Epithelial cell of prostate (primary cell): ENCODE measurements at regions not wholly inside any gene's neighbourhood (a gene's known extent, or its start where the extent isn't known, plus 50 kb on each side); places are given as distances from the start of the nearest gene placed in this dataset.
"Not testable (repeated sequence)": the region's sequence is repeated elsewhere in the genome, so short reads cannot be mapped to it uniquely, and the experiment has no call there.

Experiments used
- DNase-seq: peaks from one replicate; pipeline ENCODE4 v3.0.0-alpha.2; 2011; ENCODE audit warnings: low read depth, low spot score
- H3K27ac ChIP-seq: fragments of 450-650 bp; 2 replicates; pipeline ENCODE4 v1.5.1; 2017; ENCODE audit warnings: mild to moderate bottlenecking

- H3K27ac ChIP-seq, result no peak overlapping the region
- no peak for DNase-seq
Observed at GRCh38 chr14:105951399-105951798, 425.0 kb downstream of the TMEM121 start.

DNA sequence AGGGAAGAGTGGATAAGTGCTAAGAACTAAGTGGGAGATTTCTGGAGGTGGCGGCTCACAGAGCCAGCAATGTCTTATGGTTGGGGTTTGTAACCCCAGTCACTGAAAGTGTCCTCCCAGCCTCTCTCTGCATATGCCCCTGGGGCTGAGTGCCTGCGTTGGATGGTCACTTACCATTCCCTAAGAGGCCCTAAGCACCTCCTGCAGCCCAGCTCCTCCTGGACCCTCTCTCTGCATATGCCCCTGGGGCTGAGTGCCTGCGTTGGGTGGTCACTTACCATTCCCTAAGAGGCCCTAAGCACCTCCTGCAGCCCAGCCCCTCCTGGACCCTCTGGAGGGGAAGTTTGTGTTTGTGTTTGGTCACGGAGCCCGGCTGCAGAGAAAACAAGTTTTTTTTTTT is 425.8 kb downstream of the TMEM121 start:
- H3K27ac ChIP-seq, result no peak overlapping the region
- DNase-seq, result no peak

GRCh38 chr14:105952826-105953225 is 426.4 kb downstream of the TMEM121 start:
- no peak for DNase-seq
- H3K27ac ChIP-seq, result no peak overlapping the region

GRCh38 chr14:105961625-105962024 is 435.2 kb downstream of the TMEM121 start:
- not testable (repeated sequence) for H3K27ac ChIP-seq, DNase-seq

DNA sequence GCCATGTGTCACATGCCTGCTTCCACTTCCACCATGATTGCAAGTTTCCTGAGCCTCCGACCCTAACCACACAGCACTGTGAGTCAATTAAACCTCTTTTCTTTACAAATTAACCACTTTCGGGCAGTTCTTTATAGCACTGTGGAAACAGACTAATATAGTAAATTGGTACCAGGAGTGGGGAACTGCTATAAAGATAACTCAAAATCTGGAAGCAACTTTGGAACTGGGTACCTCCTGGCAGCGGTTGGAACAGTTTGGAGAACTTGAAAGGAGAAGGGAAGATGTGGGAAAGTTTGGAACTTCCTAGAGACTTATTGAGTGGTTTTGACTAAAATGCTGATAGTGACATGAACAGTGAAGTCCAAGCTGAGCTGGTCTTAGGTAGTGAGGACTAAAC is 436.1 kb downstream of the TMEM121 start:
- no peak overlapping the region for H3K27ac ChIP-seq
- no peak for DNase-seq

DNA sequence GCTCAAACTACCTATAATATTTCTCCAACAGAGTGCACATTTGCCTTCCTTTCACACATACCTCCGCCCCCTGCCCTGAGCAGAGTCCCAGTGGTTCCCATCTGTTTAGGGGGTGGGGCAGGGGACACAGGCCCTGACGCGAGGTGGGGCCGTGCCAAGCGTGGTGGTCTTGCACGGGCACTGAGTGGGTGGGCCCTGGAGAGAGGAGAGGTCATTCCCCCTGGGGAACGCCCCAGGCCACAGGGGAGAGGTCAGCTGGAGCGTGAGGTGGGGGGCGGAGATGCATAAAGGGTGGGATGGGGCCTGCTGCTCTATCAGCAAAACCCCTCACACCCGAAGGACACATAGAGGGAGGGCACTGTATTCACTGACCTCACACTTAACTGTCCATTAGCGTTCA is 441.9 kb downstream of the TMEM121 start:
- no peak overlapping the region for H3K27ac ChIP-seq
- no peak for DNase-seq

- not testable (repeated sequence) for DNase-seq, H3K27ac ChIP-seq
Observed at GRCh38 chr14:105969026-105969425, 442.6 kb downstream of the TMEM121 start.

DNA sequence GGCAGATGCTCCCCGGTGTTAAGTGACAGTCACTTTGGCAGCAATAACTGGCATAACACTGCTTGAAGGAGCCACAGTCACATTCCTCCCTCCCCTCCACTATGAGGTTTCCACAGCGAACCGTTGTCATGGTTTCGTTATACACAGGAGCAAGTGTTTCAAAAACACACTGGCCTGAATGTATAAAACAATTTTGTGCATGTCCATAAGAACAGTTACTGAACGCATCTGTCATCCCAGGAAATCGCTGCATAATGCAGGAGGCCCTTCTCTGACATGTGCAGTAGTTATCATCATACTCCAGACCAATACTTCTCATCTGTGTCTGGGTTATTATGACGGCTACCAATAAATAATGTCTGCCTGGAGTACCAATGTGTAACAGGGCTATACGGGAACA is 444.4 kb downstream of the TMEM121 start:
- DNase-seq, H3K27ac ChIP-seq: not testable (repeated sequence)

DNA sequence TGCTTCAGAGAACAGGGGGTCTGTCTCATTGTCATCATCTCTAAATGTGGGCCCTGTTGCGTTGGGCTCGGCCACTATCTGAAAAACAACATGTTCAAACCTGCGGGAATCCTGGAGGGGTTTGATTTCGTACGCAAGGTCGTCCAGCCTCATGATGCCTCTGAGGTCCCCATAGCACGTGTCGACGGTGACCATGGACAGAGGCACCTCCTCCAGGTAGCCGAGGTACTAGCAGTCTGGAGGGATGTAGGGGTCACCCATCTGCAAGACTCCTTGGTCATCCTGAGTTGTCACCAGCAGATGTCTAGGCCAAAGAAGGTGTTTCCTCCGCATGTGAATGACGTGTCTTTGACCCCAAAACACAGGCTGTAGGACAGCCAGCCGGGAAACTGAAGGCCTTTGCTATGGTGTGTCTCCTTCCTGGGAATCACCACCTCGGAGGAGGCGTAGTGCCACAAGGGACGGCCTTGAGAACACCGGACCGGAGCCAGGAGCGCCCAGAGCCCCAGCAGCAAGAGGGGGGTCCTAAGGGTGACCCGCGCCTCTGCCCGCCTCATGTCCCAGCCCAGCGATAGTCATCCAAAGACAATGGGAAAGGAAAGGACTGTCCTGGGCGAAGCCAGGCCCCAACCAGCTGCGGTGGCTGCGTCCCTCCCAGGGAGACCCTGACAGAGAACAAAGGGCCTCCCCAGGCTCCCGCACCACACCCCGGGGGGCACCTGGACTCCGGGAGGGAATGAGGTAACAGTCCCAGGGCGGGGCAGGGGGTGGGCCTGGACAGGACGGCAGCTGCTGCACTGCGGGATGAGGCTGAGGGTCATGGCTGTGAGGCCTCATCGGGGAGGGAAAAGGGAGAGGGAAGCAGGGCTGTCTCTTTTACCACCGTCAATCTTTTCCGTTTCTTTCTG is 445.5 kb downstream of the TMEM121 start:
- no peak for DNase-seq
- no peak overlapping the region for H3K27ac ChIP-seq

- no peak for DNase-seq
- no peak overlapping the region for H3K27ac ChIP-seq
Observed at GRCh38 chr14:105974902-105975301, 448.5 kb downstream of the TMEM121 start.

GRCh38 chr14:105978618-105979295 is 452.4 kb downstream of the TMEM121 start:
- no peak for DNase-seq
- no peak overlapping the region for H3K27ac ChIP-seq

GRCh38 chr14:105979446-105979845 is 453.1 kb downstream of the TMEM121 start:
- no peak for DNase-seq
- no peak overlapping the region for H3K27ac ChIP-seq

DNA sequence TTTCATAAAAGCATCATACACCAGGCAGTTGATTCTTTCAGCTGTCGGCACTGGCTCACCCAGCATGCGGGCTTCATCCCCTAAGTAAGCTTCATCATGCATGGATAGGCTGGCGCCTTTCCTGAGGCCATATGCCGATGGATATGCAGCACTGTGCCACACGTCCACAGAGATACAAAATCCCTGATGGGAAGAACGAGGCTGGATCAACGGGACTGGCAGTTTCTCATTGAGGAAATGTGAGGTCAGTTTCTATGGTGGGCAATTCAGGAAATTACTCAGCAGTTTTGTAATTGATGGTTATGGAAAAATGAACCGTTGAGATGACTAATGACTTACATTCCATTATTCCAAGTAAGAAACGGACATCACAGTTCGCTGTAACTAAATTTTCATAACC is 453.8 kb downstream of the TMEM121 start:
- no peak overlapping the region for H3K27ac ChIP-seq
- no peak for DNase-seq

DNA sequence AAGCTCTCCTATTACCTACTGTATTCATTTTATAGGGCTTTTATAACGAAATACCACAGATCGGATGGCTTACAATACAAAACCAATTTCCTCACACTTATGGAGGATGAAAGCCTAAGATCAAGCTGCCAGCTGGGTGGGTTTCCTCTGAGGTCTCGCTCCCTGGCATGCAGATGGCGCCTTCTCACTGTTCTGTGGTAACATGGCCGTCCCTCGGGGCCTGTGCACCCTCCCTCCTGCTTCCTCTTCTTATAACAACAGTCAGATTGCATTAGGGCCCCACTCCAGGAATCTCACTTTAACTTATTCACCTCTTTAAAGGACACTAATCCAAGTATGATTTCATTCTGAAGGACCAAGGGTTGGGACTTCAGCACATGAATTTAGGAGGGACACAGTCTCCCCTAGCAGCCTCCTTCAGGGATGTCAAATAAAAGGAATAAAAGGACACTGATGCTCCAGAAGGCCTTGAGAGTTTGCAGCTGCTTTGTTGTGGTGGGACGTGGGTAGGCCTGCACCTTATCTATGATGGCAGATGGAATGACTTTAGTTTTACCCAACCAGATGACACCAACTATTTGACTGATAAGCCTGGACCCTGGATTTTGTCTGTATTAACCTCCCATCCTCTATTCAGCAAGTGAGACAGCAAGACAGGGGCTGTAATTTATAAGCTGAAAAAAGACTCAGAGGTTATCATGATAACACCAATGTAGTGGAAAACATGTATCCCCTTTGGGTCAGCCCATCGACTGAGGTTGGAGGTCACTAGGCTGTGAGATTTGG is 455.3 kb downstream of the TMEM121 start:
- not testable (repeated sequence) for H3K27ac ChIP-seq, DNase-seq

DNA sequence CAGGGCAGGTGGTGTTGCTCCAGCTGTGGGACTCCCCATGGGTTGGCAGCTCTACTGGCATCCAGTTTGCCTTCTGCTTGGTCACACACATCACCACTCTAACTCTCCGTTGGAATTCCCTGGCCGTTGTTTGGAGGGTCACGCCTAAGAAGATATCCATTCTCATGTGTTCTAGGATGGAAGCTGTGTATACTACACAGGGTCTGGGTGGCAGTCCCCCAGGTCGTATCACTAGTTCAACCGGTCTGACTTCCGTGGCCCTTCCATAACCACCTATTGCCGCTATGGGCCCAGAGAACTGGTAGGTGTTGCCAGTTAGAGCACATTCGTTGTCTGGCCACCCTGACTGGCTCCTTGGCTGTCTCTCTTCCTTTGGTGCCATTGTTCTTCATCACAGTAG is 456.3 kb downstream of the TMEM121 start:
- no peak overlapping the region for H3K27ac ChIP-seq
- no peak for DNase-seq

- H3K27ac ChIP-seq, result no peak overlapping the region
- no peak for DNase-seq
Observed at GRCh38 chr14:105986894-105987284, 460.5 kb downstream of the TMEM121 start.

- no peak overlapping the region for H3K27ac ChIP-seq
- DNase-seq, result no peak
Observed at GRCh38 chr14:105987563-105987962, 461.2 kb downstream of the TMEM121 start.

DNA sequence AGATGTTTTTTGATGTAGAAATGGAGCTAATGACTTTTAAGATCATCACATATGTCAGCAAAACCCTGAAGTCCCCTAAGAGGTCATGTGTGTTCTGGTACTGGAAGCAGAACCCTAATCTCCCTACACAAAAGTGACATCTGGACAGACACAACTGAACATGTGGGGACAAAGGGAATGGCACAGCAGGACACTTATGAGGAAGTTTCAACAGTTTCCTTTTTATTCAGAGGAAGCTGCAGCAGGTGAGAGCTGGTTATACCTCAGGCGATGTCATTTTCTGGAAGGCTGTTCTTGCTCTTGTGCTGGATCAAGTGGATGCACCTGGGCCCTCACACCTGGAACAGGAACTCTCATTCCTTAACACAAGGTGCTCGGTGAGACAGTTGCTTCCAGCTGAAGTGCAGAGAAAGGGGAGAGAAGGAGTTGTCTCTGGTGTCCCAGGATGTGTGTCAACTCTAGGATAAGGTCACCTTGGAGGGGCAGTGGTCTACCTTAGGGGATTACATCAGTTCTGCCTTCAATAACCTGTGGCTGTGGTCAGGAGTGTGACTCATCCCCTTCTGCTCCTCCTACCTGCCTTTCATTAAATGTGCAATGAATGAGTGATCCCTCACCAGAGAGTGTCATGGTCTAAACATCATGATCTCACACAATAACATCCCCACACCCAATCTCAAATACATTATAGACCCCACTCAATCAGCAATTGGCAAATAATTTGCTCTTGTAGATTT is 463.4 kb downstream of the TMEM121 start:
- H3K27ac ChIP-seq, result no peak overlapping the region
- no peak for DNase-seq

- not testable (repeated sequence) for H3K27ac ChIP-seq, DNase-seq
Observed at GRCh38 chr14:105991677-105992076, 465.3 kb downstream of the TMEM121 start.

GRCh38 chr14:105993814-105994213 is 467.4 kb downstream of the TMEM121 start:
- no peak for DNase-seq
- no peak overlapping the region for H3K27ac ChIP-seq
